PC-9 (cell line): ENCODE measurements at regions not wholly inside any gene's neighbourhood (a gene's known extent, or its start where the extent isn't known, plus 50 kb on each side); places are given as distances from the start of the nearest gene placed in this dataset.

Experiments
- BruUV-seq: library from RNA; stranded (reverse); fragments of 400-500 nt; replicated peaks from 2 replicates; lab custom pipeline; 2021; lab: Mats Ljungman, UMichigan
- CTCF ChIA-PET: fragments of 300-600 bp; sonication (Branson Sonifier 250); formaldehyde crosslinking; loops from one replicate; lab custom pipeline; 2022; ENCODE audit warnings: antibody characterized with exemption; lab: Charles Lee
- POLR2A ChIA-PET: fragments of 300-600 bp; sonication (Branson Sonifier 250); formaldehyde crosslinking; loops from one replicate; lab custom pipeline; 2022; ENCODE audit warnings: antibody characterized with exemption; ENCODE audit not compliant: unreplicated experiment; lab: Charles Lee
- DNase-seq, 2 experiments: peaks; one replicate each; pipeline versions ENCODE4 v3.0.0 to v3.0.0-alpha.2; 2015 to 2022; ENCODE audit warnings: mixed read lengths in 1 of 2
- H2AFZ ChIP-seq: fragments of 200-600 bp; sonication (generic); 2 replicates; pipeline ENCODE4 v1.8.1; 2017; ENCODE audit warnings: antibody characterized with exemption
- H3F3A ChIP-seq: fragments of 200-600 bp; sonication (generic); 2 replicates; pipeline ENCODE4 v1.8.1; 2017; ENCODE audit warnings: antibody characterized with exemption, mild to moderate bottlenecking, low read depth; ENCODE audit not compliant: insufficient read depth
- H3K27ac ChIP-seq: fragments of 200-600 bp; sonication (generic); 2 replicates; pipeline ENCODE4 v1.6.1; 2016; ENCODE audit warnings: mixed run types
- H3K27me3 ChIP-seq: fragments of 200-600 bp; sonication (generic); 2 replicates; pipeline ENCODE4 v1.6.1; 2016; ENCODE audit warnings: low read depth, mixed run types; ENCODE audit not compliant: insufficient read depth
- H3K36me3 ChIP-seq: fragments of 200-600 bp; sonication (generic); 2 replicates; pipeline ENCODE4 v1.6.1; 2016; ENCODE audit warnings: low read depth, mixed run types
- H3K4me1 ChIP-seq: fragments of 200-600 bp; sonication (generic); replicated peaks from 2 replicates; pipeline ENCODE4 v1.6.1; 2016; ENCODE audit warnings: mixed run types; ENCODE audit not compliant: insufficient read depth
- H3K4me2 ChIP-seq: fragments of 200-600 bp; sonication (generic); 2 replicates; pipeline ENCODE4 v1.6.1; 2017; ENCODE audit warnings: mixed run types
- H3K4me3 ChIP-seq: fragments of 200-600 bp; sonication (generic); 2 replicates; pipeline ENCODE4 v1.6.1; 2016; ENCODE audit warnings: mixed run types
- H3K79me2 ChIP-seq: fragments of 200-600 bp; sonication (generic); 2 replicates; pipeline ENCODE4 v1.6.1; 2017; ENCODE audit warnings: low read depth, mixed run types
- H3K9me2 ChIP-seq: fragments of 200-600 bp; sonication (generic); 2 replicates; pipeline ENCODE4 v1.8.1; 2017; ENCODE audit warnings: mild to moderate bottlenecking; ENCODE audit not compliant: insufficient read depth
- H3K9me3 ChIP-seq: fragments of 200-600 bp; sonication (generic); 2 replicates; pipeline ENCODE4 v1.8.1; 2016; ENCODE audit warnings: low read depth; ENCODE audit not compliant: insufficient read depth
- H4K20me1 ChIP-seq: fragments of 200-600 bp; sonication (generic); 2 replicates; pipeline ENCODE4 v1.8.1; 2017; ENCODE audit not compliant: insufficient read depth
- CTCF ChIP-seq: fragments of 200-600 bp; sonication (generic); conservative IDR thresholded peaks from 2 replicates; pipeline ENCODE4 v1.6.1; 2017; ENCODE audit warnings: mixed run types, antibody characterized with exemption, mild to moderate bottlenecking, moderate library complexity
- EZH2 ChIP-seq: fragments of 200-600 bp; sonication (generic); IDR thresholded peaks from 2 replicates; pipeline ENCODE4 v1.8.0; 2017; ENCODE audit warnings: antibody characterized with exemption, low read depth
- intact Hi-C: fragments of 100-400 bp; cut with micrococcal nuclease; formaldehyde crosslinking; loops from one replicate; pipeline ENCODE4 v1.10.0; 2022; ENCODE audit not compliant: unreplicated experiment

GRCh38 chr2:204126705-204127104, 190.1 kb downstream of the ICOS start:
- BruUV-seq: no TSS peak
- Histone ChIP-seq H3K79me2 (no peaks in the 10 kb centered on the region), H3F3A (no peaks in the 10 kb centered on the region), H3K4me3 (no peak overlapping the region), H3K9me2 (no peaks in the 10 kb centered on the region), H3K4me2 (no peak overlapping the region), H3K27ac (no peak overlapping the region), H4K20me1 (no peaks in the 10 kb centered on the region), H3K36me3 (no peaks in the 10 kb centered on the region), H2AFZ (no peak overlapping the region), H3K27me3 (peaks cover 34% of the 10 kb centered on the region), H3K9me3 (no peaks in the 10 kb centered on the region), H3K4me1 (no peaks in the 10 kb centered on the region)
- intact Hi-C loops: no loop called here
- POLR2A ChIA-PET: no interaction called here
- CTCF ChIA-PET: no interaction called here
- DNase-seq: no peak
- TF ChIP-seq EZH2 (no peak), CTCF (no peak)

- H3K9me2 ChIP-seq: no peaks in the 10 kb centered on the region
- no peaks in the 10 kb centered on the region for H3F3A ChIP-seq
- no peaks in the 10 kb centered on the region for H3K9me3 ChIP-seq
- CTCF ChIA-PET: no interaction called here
- intact Hi-C loops: no loop called here
- BruUV-seq: no TSS peak
- H3K27me3 ChIP-seq: peaks cover 40% of the 10 kb centered on the region
- no peak overlapping the region for H3K4me3 ChIP-seq
- DNase-seq: no peak
- POLR2A ChIA-PET: no interaction called here
- no peak for TF ChIP-seq EZH2
- TF ChIP-seq CTCF: no peak
- H3K27ac ChIP-seq: no peak overlapping the region
- no peak overlapping the region for H2AFZ ChIP-seq
- no peaks in the 10 kb centered on the region for H3K79me2 ChIP-seq
- H3K4me1 ChIP-seq: no peaks in the 10 kb centered on the region
- H4K20me1 ChIP-seq: no peaks in the 10 kb centered on the region
- no peaks in the 10 kb centered on the region for H3K36me3 ChIP-seq
- no peak overlapping the region for H3K4me2 ChIP-seq
These were observed 190.7 kb downstream of the ICOS start for GRCh38 chr2:204127238-204127637.

GRCh38 chr2:204129591-204130294, 193.2 kb downstream of the ICOS start:
- BruUV-seq: no TSS peak
- Histone ChIP-seq H3K4me3 (no peak overlapping the region), H3K27me3 (peaks cover 41% of the 10 kb centered on the region), H3K9me2 (no peaks in the 10 kb centered on the region), H3K27ac (no peak overlapping the region), H4K20me1 (no peaks in the 10 kb centered on the region), H3K9me3 (no peaks in the 10 kb centered on the region), H3K36me3 (no peaks in the 10 kb centered on the region), H3K79me2 (no peaks in the 10 kb centered on the region), H2AFZ (no peak overlapping the region), H3F3A (no peaks in the 10 kb centered on the region), H3K4me1 (no peaks in the 10 kb centered on the region), H3K4me2 (no peak overlapping the region)
- TF ChIP-seq EZH2 (no peak), CTCF (no peak)
- ChIA-PET POLR2A (no interaction called here), CTCF (no interaction called here)
- intact Hi-C loops: no loop called here
- DNase-seq: no peak
